GM12891 (cell line): ENCODE measurements at regions not wholly inside any gene's neighbourhood (a gene's known extent, or its start where the extent isn't known, plus 50 kb on each side); places are given as distances from the start of the nearest gene placed in this dataset.

Source experiments
- PAX5 ChIP-seq: IDR thresholded peaks from 2 replicates; pipeline ENCODE4 v1.6.1; 2011; ENCODE audit warnings: low read length, moderate library complexity, mild to moderate bottlenecking; ENCODE audit not compliant: insufficient read depth, severe bottlenecking
- POLR2A ChIP-seq: IDR thresholded peaks from 2 replicates; pipeline ENCODE4 v1.6.1; 2011; ENCODE audit warnings: low read depth, low read length, control low read depth
- POLR2AphosphoS5 ChIP-seq: IDR thresholded peaks from 2 replicates; pipeline ENCODE4 v1.6.1; 2011; ENCODE audit warnings: low read depth, low read length, control low read depth
- SPI1 ChIP-seq: IDR thresholded peaks from 2 replicates; pipeline ENCODE4 v1.6.1; 2011; ENCODE audit warnings: low read depth, low read length, control low read depth
- TAF1 ChIP-seq: IDR thresholded peaks from 2 replicates; pipeline ENCODE4 v1.6.1; 2011; ENCODE audit warnings: low read depth, low read length, control low read depth

DNA sequence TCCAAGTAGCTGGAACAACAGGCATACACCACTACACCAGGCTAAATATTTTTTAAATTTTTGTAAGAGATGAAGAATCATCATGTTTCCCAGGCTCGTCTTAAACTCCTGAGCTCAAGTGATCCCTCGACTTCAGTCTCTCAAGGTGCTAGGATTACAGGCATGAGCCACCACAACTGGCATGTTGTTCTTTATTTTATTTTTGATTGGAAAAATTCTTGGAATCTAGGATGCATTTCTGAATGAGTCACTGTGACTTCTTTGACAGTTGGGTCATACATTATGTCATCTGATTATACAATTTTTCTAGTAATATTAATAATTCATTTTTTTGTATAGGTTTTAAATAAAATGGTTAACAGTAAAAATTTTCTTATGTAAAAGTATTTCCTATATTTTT lies 870.2 kb downstream of the SI start:
- TF ChIP-seq POLR2A (no peak), TAF1 (no peak), POLR2AphosphoS5 (no peak), PAX5 (no peak), SPI1 (no peak)
